B cell (primary cell): ENCODE measurements at regions not wholly inside any gene's neighbourhood (a gene's known extent, or its start where the extent isn't known, plus 50 kb on each side); places are given as distances from the start of the nearest gene placed in this dataset.

ENCODE experiments used
- EZH2 ChIP-seq: IDR thresholded peaks from 2 replicates; pipeline ENCODE4 v1.6.1; 2012; ENCODE audit warnings: borderline replicate concordance, low read depth, mild to moderate bottlenecking, moderate library complexity, low read length; ENCODE audit not compliant: insufficient read depth, poor library complexity, severe bottlenecking
- TF ChIP-seq, protein P1 (sequence below): fragments of 200-600 bp; IDR thresholded peaks from one replicate; pipeline ENCODE4 v1.8.0; 2022; ENCODE audit warnings: antibody characterized with exemption, mild to moderate bottlenecking

DNA sequence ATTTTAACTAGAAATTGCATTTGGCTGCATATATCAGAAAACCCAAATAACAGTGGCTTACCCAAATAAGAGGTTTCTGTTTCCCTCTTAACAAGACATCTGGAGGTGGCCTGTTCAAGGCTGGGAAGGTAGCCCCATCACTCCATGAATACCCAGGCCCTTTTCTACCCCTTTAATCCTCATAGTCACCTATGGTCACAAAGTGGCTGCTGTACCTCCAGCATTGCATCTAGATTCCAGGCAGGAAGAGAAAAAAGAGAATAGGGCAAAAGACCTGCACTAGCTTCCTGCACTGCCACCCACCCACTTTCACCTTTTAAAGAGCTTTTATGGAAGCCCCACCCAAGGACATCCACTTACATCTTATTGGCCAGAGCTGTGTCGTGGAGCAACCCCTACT lies 124.0 kb upstream of the NCOR2 start:
- TF ChIP-seq, protein P1, sequence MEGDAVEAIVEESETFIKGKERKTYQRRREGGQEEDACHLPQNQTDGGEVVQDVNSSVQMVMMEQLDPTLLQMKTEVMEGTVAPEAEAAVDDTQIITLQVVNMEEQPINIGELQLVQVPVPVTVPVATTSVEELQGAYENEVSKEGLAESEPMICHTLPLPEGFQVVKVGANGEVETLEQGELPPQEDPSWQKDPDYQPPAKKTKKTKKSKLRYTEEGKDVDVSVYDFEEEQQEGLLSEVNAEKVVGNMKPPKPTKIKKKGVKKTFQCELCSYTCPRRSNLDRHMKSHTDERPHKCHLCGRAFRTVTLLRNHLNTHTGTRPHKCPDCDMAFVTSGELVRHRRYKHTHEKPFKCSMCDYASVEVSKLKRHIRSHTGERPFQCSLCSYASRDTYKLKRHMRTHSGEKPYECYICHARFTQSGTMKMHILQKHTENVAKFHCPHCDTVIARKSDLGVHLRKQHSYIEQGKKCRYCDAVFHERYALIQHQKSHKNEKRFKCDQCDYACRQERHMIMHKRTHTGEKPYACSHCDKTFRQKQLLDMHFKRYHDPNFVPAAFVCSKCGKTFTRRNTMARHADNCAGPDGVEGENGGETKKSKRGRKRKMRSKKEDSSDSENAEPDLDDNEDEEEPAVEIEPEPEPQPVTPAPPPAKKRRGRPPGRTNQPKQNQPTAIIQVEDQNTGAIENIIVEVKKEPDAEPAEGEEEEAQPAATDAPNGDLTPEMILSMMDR: no peak
- TF ChIP-seq EZH2: no peak
